ENCODE measurements at regions not wholly inside any gene's neighbourhood (a gene's known extent, or its start where the extent isn't known, plus 50 kb on each side); places are given as distances from the start of the nearest gene placed in this dataset.

DNA sequence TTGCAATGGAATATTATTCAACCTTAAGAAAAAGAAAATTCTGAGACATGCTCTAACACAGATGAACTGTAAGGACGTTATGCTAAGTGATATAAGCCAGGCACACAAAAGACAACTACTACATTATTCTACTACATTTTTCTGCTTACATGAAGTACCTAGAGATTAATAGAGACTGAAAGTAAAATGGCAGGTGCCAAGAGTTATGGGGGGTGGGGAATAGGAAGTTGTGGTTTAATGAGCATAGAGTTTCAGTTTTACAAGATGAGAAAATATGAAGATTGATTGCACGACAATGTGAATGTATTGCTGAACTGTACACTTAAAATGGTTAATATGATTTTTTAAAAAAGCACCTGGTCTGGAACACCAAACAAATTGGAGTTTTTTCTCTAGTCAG, 1231.6 kb upstream of the DDX18 start:
- TF ChIP-seq, protein P1, sequence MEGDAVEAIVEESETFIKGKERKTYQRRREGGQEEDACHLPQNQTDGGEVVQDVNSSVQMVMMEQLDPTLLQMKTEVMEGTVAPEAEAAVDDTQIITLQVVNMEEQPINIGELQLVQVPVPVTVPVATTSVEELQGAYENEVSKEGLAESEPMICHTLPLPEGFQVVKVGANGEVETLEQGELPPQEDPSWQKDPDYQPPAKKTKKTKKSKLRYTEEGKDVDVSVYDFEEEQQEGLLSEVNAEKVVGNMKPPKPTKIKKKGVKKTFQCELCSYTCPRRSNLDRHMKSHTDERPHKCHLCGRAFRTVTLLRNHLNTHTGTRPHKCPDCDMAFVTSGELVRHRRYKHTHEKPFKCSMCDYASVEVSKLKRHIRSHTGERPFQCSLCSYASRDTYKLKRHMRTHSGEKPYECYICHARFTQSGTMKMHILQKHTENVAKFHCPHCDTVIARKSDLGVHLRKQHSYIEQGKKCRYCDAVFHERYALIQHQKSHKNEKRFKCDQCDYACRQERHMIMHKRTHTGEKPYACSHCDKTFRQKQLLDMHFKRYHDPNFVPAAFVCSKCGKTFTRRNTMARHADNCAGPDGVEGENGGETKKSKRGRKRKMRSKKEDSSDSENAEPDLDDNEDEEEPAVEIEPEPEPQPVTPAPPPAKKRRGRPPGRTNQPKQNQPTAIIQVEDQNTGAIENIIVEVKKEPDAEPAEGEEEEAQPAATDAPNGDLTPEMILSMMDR (IDR thresholded peaks at IDR 0.05; ENCODE audit: borderline replicate concordance, insufficient read depth, low read depth, low read length): no peak
- no peak overlapping the region for H3K4me3 ChIP-seq (ENCODE audit: low read depth, low read length)

DNA sequence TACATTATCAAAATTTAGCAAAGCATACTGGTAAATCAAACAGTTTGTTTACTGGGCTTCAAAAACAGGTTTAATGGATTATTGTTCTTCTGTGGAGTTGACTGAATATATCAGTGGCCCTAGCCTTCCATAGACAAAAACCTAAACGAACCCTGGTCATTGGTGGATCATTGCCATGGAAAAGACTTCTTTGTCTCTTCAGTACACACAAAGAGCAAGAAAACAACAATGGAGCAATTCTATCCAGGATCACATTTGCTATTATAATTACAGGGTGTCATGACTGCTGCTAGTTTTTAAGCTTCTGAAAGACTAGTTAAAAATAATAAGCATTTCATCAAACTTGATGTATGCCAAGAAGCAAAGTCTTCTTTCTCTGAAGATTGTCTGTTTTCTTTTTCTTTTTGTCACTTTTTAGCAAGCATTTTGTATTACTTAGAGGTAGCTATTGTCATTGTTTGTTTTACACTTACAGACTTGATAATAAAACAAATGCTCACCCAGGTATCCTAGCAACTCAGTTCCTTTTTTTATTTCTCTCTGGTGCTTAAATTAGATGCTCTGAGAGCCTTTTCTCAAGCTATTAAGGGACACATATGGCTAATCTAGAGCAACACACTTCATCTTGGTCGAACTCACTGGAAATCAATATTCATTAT, 1228.7 kb upstream of the DDX18 start:
- TF ChIP-seq, protein P1 (IDR thresholded peaks at IDR 0.05; ENCODE audit: borderline replicate concordance, insufficient read depth, low read depth, low read length): no peak
- no peak overlapping the region for H3K4me3 ChIP-seq (ENCODE audit: low read depth, low read length)

- TF ChIP-seq, protein P1 (IDR thresholded peaks at IDR 0.05; ENCODE audit: borderline replicate concordance, insufficient read depth, low read depth, low read length): no peak
- no peak overlapping the region for H3K4me3 ChIP-seq (ENCODE audit: low read depth, low read length)
Measured at GRCh38 chr2:116586328-116586689, 1228.2 kb upstream of the DDX18 start.
